22Rv1 (cell line): ENCODE measurements at regions not wholly inside any gene's neighbourhood (a gene's known extent, or its start where the extent isn't known, plus 50 kb on each side); places are given as distances from the start of the nearest gene placed in this dataset.

Source experiments
- H3K27ac ChIP-seq: fragments of 450-650 bp; 2 replicates; pipeline ENCODE4 v1.5.1; 2017
- ZFX ChIP-seq: fragments of 450-650 bp; IDR thresholded peaks from 2 replicates; pipeline ENCODE4 v1.6.1; 2017; ENCODE audit warnings: antibody characterized with exemption, borderline replicate concordance
- TF ChIP-seq, protein P1 (sequence below): fragments of 450-650 bp; IDR thresholded peaks from 2 replicates; pipeline ENCODE4 v1.5.1; 2017; ENCODE audit warnings: mild to moderate bottlenecking

GRCh38 chr13:90420683-90421082 lies 926.8 kb upstream of the MIR17HG start:
- TF ChIP-seq, protein P1, sequence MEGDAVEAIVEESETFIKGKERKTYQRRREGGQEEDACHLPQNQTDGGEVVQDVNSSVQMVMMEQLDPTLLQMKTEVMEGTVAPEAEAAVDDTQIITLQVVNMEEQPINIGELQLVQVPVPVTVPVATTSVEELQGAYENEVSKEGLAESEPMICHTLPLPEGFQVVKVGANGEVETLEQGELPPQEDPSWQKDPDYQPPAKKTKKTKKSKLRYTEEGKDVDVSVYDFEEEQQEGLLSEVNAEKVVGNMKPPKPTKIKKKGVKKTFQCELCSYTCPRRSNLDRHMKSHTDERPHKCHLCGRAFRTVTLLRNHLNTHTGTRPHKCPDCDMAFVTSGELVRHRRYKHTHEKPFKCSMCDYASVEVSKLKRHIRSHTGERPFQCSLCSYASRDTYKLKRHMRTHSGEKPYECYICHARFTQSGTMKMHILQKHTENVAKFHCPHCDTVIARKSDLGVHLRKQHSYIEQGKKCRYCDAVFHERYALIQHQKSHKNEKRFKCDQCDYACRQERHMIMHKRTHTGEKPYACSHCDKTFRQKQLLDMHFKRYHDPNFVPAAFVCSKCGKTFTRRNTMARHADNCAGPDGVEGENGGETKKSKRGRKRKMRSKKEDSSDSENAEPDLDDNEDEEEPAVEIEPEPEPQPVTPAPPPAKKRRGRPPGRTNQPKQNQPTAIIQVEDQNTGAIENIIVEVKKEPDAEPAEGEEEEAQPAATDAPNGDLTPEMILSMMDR: no peak
- no peak for TF ChIP-seq ZFX
- H3K27ac ChIP-seq: no peak overlapping the region

- no peak overlapping the region for H3K27ac ChIP-seq
- TF ChIP-seq ZFX: no peak
- TF ChIP-seq, protein P1: no peak
Observed at GRCh38 chr13:90427322-90428272, 919.9 kb upstream of the MIR17HG start.

- no peak for TF ChIP-seq ZFX
- TF ChIP-seq, protein P1: no peak
- H3K27ac ChIP-seq: no peak overlapping the region
Observed at GRCh38 chr13:90428522-90429210, 918.8 kb upstream of the MIR17HG start.

DNA sequence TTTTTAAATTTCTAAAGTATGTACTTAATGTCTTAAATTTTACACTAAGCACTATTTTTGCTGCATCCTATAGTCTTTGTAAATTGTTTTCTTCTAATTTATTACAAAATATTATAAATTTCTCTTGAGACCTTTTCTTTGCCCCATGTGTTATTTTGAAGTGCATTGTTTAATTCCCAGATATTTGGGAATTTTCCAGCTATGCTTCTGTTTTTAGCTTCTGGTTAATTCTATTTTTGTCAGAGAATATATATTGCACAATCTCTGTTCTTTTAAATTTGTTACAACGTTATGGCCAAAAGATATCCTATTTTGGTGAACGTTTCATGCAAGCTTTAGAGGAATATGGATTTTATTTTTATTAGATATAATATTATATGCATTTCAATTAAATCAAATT lies 917.4 kb upstream of the MIR17HG start:
- TF ChIP-seq ZFX: no peak
- TF ChIP-seq, protein P1: no peak

DNA sequence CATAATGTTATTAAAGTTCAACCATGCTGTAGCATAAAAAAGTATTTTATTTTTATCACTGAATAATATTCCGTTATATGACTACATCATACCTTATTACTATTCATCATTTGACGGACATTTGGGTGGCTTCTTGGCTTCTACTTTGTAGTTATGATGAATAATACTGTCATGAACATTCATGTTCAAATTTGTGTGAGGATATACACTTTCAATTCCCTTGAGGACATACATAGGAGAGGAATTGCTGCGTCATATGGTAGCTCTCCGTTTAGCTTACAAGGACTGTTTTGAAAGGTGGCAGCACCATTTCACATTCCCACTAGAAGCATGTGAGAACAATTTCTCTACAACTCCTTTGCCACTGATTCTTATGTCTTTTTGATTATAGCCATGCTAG lies 910.8 kb upstream of the MIR17HG start:
- no peak overlapping the region for H3K27ac ChIP-seq
- no peak for TF ChIP-seq ZFX
- TF ChIP-seq, protein P1: no peak

More for the DNA sequence above, 917.4 kb upstream of the MIR17HG start:
- H3K27ac ChIP-seq: no peak overlapping the region

DNA sequence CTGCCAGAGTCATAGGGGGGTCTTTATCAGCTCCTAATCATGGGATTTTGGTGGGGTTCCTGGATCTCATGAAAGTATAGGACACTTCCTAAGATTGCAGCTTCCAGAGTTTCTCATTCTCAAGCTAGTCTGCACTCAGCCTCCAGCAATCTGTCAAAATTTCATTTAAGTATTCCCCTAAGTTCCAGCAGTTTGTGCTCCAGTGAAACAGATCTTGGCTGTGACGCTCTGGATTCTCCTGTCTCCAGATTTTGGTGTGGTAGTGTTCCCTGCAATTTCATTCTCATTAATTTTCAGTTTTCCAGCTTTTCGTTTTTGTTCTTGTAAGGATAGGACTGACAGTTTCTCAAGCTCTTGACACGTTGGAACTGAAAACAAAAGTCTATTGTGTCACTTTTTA lies 908.9 kb upstream of the MIR17HG start:
- no peak overlapping the region for H3K27ac ChIP-seq
- TF ChIP-seq, protein P1: no peak
- no peak for TF ChIP-seq ZFX

DNA sequence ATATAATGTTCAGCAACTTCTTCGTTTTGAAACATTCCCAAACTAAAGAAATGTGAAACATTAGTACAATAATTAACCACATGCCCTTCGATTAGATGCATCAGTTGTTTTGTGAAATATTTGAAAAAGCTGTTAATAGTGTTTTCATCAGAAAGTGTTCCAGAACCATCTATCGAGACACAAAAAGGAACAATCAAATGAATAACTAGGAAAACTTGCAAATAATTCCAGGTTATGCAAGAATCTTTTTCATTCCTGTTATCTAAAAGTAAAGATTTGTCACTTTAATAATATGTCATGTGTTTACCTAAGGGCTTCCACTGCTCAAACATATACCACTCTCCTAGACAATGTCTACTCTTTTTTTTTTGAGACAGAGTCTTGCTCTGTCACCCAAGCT lies 904.2 kb upstream of the MIR17HG start:
- TF ChIP-seq ZFX: no peak
- TF ChIP-seq, protein P1: no peak
- no peak overlapping the region for H3K27ac ChIP-seq
